ENCODE measurements at regions not wholly inside any gene's neighbourhood (a gene's known extent, or its start where the extent isn't known, plus 50 kb on each side); places are given as distances from the start of the nearest gene placed in this dataset.
A peak's percentile ranks its signal among the peaks of the same experiment; 100 is the strongest.

DNA sequence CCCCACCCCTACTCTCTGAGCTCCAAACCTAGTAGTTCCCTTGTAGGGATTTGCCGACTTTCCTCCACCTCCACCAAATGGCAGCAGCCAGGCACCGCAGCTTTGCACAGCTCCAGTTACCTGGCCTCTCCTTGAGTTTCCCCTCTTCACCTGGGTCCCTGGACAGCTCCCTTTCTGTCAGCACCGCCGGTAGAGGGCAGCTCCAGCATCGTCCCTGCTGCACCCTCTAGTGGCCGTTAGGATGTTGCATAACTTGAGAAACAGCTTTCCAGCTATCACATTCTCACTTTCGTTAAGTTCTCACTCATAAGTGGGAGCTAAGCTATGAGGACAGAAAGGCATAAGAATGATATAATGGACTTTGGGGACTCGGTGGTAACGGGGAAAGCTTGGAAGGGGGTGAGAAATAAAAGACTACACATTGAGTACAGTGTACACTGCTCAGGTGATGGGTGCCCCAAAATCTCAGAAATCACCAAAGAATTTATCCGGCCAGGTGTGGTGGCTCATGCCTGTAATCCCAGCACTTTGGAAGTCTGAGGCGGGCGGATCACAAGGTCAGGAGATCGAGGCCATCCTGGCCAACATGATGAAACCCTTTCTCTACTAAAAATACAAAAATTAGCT lies 60.4 kb upstream of the OLFM4 start:
- H3K4me1 ChIP-seq = no peaks in the 10 kb centered on the region
- H3K27me3 ChIP-seq = peaks cover 0 to 31% (median 7%) of the 10 kb centered on the region in 7 donors
- intact Hi-C loops (cut with DNase I) = loop anchor here in 7 of 10 donors (5.0 to 10.0 kb wide), 7 partner anchors 71 to 363 kb away; no protein-coding TSS in a partner anchor
- H3K9me3 ChIP-seq = no peaks in the 10 kb centered on the region
- no peak overlapping the region for H3K27ac ChIP-seq
- DNase-seq (peak; percentile 63 to 64), ATAC-seq (peak in 7 of 8 donors; percentile 71 to 86 (median 82))
- H3K4me3 ChIP-seq = no peak overlapping the region
- H3K36me3 ChIP-seq = no peaks in the 10 kb centered on the region
- 19 to 20% methylated on average over 13 of the region's 13 CpGs for WGBS, 2 donors
- TF ChIP-seq, protein P1, sequence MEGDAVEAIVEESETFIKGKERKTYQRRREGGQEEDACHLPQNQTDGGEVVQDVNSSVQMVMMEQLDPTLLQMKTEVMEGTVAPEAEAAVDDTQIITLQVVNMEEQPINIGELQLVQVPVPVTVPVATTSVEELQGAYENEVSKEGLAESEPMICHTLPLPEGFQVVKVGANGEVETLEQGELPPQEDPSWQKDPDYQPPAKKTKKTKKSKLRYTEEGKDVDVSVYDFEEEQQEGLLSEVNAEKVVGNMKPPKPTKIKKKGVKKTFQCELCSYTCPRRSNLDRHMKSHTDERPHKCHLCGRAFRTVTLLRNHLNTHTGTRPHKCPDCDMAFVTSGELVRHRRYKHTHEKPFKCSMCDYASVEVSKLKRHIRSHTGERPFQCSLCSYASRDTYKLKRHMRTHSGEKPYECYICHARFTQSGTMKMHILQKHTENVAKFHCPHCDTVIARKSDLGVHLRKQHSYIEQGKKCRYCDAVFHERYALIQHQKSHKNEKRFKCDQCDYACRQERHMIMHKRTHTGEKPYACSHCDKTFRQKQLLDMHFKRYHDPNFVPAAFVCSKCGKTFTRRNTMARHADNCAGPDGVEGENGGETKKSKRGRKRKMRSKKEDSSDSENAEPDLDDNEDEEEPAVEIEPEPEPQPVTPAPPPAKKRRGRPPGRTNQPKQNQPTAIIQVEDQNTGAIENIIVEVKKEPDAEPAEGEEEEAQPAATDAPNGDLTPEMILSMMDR (IDR thresholded peaks at IDR 0.05) = peak; percentile 65 to 96 (median 91)

DNA sequence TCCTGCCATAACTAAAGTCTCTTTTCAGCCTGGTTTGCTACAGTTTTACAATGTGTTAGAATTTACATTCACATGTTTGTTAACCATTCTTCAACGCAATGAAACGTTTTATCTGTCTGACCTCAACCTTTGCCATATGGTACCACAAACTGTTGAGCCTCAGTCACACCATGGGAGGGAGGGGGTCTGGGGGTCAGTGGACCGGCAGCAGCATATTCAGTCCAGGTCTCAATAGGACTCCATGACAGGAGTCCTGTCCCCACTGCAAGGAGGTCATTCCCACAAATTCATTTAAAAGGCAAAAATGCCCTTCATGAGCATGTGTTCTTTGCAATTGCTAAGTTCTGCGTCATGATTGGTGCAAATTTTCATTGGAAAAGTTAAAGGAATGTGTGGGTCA lies 66.6 kb upstream of the OLFM4 start:
- 45 to 53% methylated on average over 4 of the region's 4 CpGs for WGBS, 2 donors
- Histone ChIP-seq H3K9me3 (no peaks in the 10 kb centered on the region), H3K4me3 (no peak overlapping the region), H3K36me3 (no peaks in the 10 kb centered on the region), H3K27ac (no peak overlapping the region), H3K27me3 (peaks cover 0 to 21% (median 7%) of the 10 kb centered on the region in 7 donors), H3K4me1 (no peaks in the 10 kb centered on the region)
- no peak for DNase-seq
- no peak for ATAC-seq
- intact Hi-C loops (cut with DNase I) = loop anchor here in 6 of 10 donors (10.0 kb wide), 5 partner anchors 107 to 357 kb away; no protein-coding TSS in a partner anchor
- TF ChIP-seq, protein P1 (IDR thresholded peaks at IDR 0.05) = no peak

DNA sequence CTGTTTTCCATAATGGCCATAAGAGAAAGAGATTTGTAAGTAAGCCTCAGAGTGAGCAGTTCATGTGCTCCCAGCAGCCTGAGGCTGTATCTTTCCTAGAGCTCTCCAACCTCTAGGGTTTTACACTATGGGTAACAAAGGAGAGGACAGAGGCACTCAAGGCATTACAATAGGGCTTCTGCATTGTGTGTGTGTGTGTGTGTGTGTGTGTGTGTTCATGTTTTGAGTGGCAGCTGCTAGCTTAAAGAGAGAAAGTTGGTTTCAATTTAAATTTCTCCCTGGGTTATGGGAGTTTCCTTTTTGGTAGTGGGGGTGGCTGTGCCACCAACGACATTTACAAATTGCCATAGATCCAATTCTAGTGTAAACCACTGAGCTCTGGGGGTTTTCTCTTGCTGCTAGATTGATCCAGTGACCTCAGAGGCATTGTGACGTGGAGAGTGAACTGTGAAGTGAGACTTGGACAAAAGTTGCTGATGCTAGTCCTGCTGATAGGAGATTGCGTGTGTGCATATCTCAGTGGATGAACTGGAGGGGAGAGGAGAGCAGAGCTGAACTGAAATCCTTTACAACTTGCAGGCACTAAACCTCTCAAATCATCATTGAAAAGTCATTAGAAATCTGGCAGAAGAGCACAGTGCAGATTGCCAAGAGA lies 67.2 kb upstream of the OLFM4 start:
- Histone ChIP-seq H3K4me1 (peaks cover 0 to under 1% (median 0%) of the 10 kb centered on the region in 9 donors), H3K27ac (no peak overlapping the region), H3K27me3 (peaks cover 0 to 20% (median 7%) of the 10 kb centered on the region in 7 donors), H3K9me3 (no peaks in the 10 kb centered on the region), H3K4me3 (no peak overlapping the region), H3K36me3 (no peaks in the 10 kb centered on the region)
- WGBS, 2 donors = 21 to 38% methylated on average over 3 of the region's 3 CpGs
- ATAC-seq = no peak
- intact Hi-C loops (cut with DNase I) = loop anchor here in 6 of 10 donors (10.0 kb wide), 5 partner anchors 107 to 357 kb away; no protein-coding TSS in a partner anchor
- no peak for DNase-seq
- TF ChIP-seq, protein P1 (IDR thresholded peaks at IDR 0.05) = no peak

DNA sequence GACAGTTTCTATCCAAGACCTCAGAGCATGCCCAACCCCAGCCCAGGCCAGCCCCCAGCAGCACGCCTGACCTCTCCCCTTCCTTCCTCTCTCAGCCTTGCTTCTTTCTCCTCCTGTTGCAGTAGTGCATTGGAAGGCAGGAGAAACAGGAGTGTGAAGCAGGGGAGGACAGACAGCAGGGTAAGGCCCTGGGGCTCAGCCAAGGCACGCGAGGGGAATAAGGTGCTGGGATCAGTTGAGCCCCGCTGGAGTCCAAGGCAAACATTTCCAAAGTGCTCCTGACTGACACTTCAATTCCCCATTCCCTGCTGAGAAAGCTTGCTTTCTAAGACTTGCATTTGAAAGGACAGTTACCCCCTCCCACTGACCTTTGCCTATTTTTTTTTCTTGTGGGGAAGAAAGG lies 73.1 kb upstream of the OLFM4 start:
- TF ChIP-seq, protein P1 (IDR thresholded peaks at IDR 0.05) = no peak
- no peak for DNase-seq
- WGBS, 2 donors = 30 to 34% methylated on average over 4 of the region's 4 CpGs

More for the DNA sequence above, 73.1 kb upstream of the OLFM4 start:
- H3K4me1 ChIP-seq = peaks cover 0 to 3% (median 0%) of the 10 kb centered on the region in 9 donors
- no peak overlapping the region for H3K4me3 ChIP-seq
- intact Hi-C loops (cut with DNase I) = no loop called here
- no peaks in the 10 kb centered on the region for H3K36me3 ChIP-seq
- peaks cover 0 to 6% (median 0%) of the 10 kb centered on the region in 7 donors for H3K27me3 ChIP-seq
- ATAC-seq = no peak
- no peaks in the 10 kb centered on the region for H3K9me3 ChIP-seq
- H3K27ac ChIP-seq = no peak overlapping the region
